GM23338 (cell line): ENCODE measurements at regions not wholly inside any gene's neighbourhood (a gene's known extent, or its start where the extent isn't known, plus 50 kb on each side); places are given as distances from the start of the nearest gene placed in this dataset.

Experiments
- ATAC-seq: fragments of 200-7000 bp; cut with Tn5 transposase; 3 replicates; pipeline ENCODE4 v1.9.1; 2020
- DNase-seq: peaks from one replicate; pipeline ENCODE4 v3.0.0-alpha.2; 2015; ENCODE audit warnings: low spot score
- H2AFZ ChIP-seq: fragments of 200-600 bp; sonication (generic); 2 replicates; pipeline ENCODE4 v1.8.0; 2016; ENCODE audit warnings: antibody characterized with exemption, mild to moderate bottlenecking, moderate library complexity
- H3F3A ChIP-seq: fragments of 200-600 bp; sonication (generic); replicated peaks from 2 replicates; pipeline ENCODE4 v1.8.0; 2017; ENCODE audit warnings: antibody characterized with exemption, mixed run types, low read depth
- H3K27ac ChIP-seq: fragments of 200-600 bp; sonication (generic); 2 replicates; pipeline ENCODE4 v1.6.1; 2016; ENCODE audit warnings: low read depth
- H3K27me3 ChIP-seq: fragments of 200-600 bp; sonication (generic); 2 replicates; pipeline ENCODE4 v1.8.0; 2016; ENCODE audit warnings: mild to moderate bottlenecking, mixed run types, moderate library complexity; ENCODE audit not compliant: insufficient read depth
- H3K36me3 ChIP-seq: fragments of 200-600 bp; sonication (generic); 2 replicates; pipeline ENCODE4 v1.8.0; 2016; ENCODE audit warnings: mild to moderate bottlenecking; ENCODE audit not compliant: insufficient read depth
- H3K4me1 ChIP-seq: fragments of 200-600 bp; sonication (generic); 2 replicates; pipeline ENCODE4 v1.8.0; 2016; ENCODE audit warnings: mild to moderate bottlenecking, moderate library complexity; ENCODE audit not compliant: insufficient read depth
- H3K4me2 ChIP-seq: fragments of 200-600 bp; sonication (generic); 2 replicates; pipeline ENCODE4 v1.7.1; 2017; ENCODE audit warnings: mixed run types
- H3K4me3 ChIP-seq: fragments of 200-600 bp; sonication (generic); 2 replicates; pipeline ENCODE4 v1.6.1; 2016; ENCODE audit warnings: mixed run types
- H3K79me2 ChIP-seq: fragments of 200-600 bp; sonication (generic); replicated peaks from 2 replicates; pipeline ENCODE4 v1.8.0; 2017; ENCODE audit warnings: mild to moderate bottlenecking; ENCODE audit not compliant: insufficient read depth
- H3K9me2 ChIP-seq: fragments of 200-600 bp; sonication (generic); 2 replicates; pipeline ENCODE4 v1.8.0; 2017; ENCODE audit not compliant: insufficient read depth
- H4K20me1 ChIP-seq: fragments of 200-600 bp; sonication (generic); replicated peaks from 2 replicates; pipeline ENCODE4 v1.8.0; 2017; ENCODE audit warnings: mild to moderate bottlenecking; ENCODE audit not compliant: insufficient read depth
- H3K27ac Mint-ChIP-seq: 2 replicates; pipeline ENCODE4 v1.8.0; 2020; ENCODE audit warnings: inconsistent platforms, mild to moderate bottlenecking, moderate library complexity, mixed read lengths
- H3K27me3 Mint-ChIP-seq: 3 replicates; pipeline ENCODE4 v1.8.0; 2022; ENCODE audit warnings: low read depth, mild to moderate bottlenecking, moderate library complexity, mixed read lengths, inconsistent platforms; ENCODE audit not compliant: insufficient read depth, poor library complexity
- H3K36me3 Mint-ChIP-seq: 3 replicates; pipeline ENCODE4 v1.8.0; 2021; ENCODE audit warnings: low read depth, mild to moderate bottlenecking, inconsistent platforms, moderate library complexity, mixed read lengths
- H3K4me1 Mint-ChIP-seq: 3 replicates; pipeline ENCODE4 v1.8.0; 2020; ENCODE audit warnings: mild to moderate bottlenecking, inconsistent platforms, mixed read lengths
- H3K4me3 Mint-ChIP-seq: 3 replicates; pipeline ENCODE4 v1.8.0; 2021; ENCODE audit warnings: moderate library complexity, mild to moderate bottlenecking, inconsistent platforms, mixed read lengths
- H3K9me3 Mint-ChIP-seq: 3 replicates; pipeline ENCODE4 v1.8.0; 2020; ENCODE audit warnings: moderate library complexity, mild to moderate bottlenecking, inconsistent platforms, mixed read lengths
- CREB1 ChIP-seq: fragments of 250-450 bp; sonication (Bioruptor Pico); IDR thresholded peaks from 2 replicates; pipeline ENCODE4 v1.5.0; 2020; ENCODE audit warnings: low read depth, mild to moderate bottlenecking, moderate library complexity
- CTCF ChIP-seq, 2 experiments: fragments of 200-600 bp in 1 of 2; sonication (generic) in 1 of 2; conservative IDR thresholded peaks; 2 replicates each; pipeline versions ENCODE4 v1.5.1 to v1.6.1; 2016 to 2017; ENCODE audit warnings: antibody characterized with exemption in 2 of 2, low read depth in 2 of 2, mild to moderate bottlenecking in 2 of 2, moderate library complexity in 1 of 2
- EZH2 ChIP-seq: fragments of 200-600 bp; sonication (generic); IDR thresholded peaks from one replicate; pipeline ENCODE4 v1.8.0; 2017; ENCODE audit warnings: antibody characterized with exemption, mild to moderate bottlenecking, low read depth; ENCODE audit not compliant: unreplicated experiment
- EZH2phosphoT487 ChIP-seq: fragments of 200-600 bp; sonication (generic); IDR thresholded peaks from one replicate; pipeline ENCODE4 v1.8.1; 2018; ENCODE audit warnings: antibody characterized with exemption; ENCODE audit not compliant: unreplicated experiment
- JUNB ChIP-seq: IDR thresholded peaks from one replicate; pipeline ENCODE4 v1.6.1; 2016; ENCODE audit warnings: antibody characterized with exemption; ENCODE audit not compliant: unreplicated experiment
- NANOG ChIP-seq: IDR thresholded peaks from 2 replicates; pipeline ENCODE4 v1.6.1; 2016; ENCODE audit warnings: antibody characterized with exemption, borderline replicate concordance
- POLR2AphosphoS5 ChIP-seq: IDR thresholded peaks from 2 replicates; pipeline ENCODE4 v1.6.1; 2016; ENCODE audit warnings: antibody characterized with exemption, low read depth
- REST ChIP-seq: IDR thresholded peaks from one replicate; pipeline ENCODE4 v1.6.1; 2018; ENCODE audit warnings: antibody characterized with exemption; ENCODE audit not compliant: unreplicated experiment
- STAT1 ChIP-seq: IDR thresholded peaks from one replicate; pipeline ENCODE4 v1.6.1; 2016; ENCODE audit warnings: antibody characterized with exemption; ENCODE audit not compliant: unreplicated experiment
- ZNF114 ChIP-seq: fragments of 250-450 bp; sonication (Bioruptor Pico); IDR thresholded peaks from 2 replicates; pipeline ENCODE4 v1.5.0; 2020; ENCODE audit warnings: mild to moderate bottlenecking, moderate library complexity
- ZNF331 ChIP-seq: fragments of 250-450 bp; sonication (Bioruptor Pico); IDR thresholded peaks from 2 replicates; pipeline ENCODE4 v1.5.0; 2020; ENCODE audit warnings: low read depth, mild to moderate bottlenecking, moderate library complexity
- ZNF462 ChIP-seq: fragments of 250-450 bp; sonication (Bioruptor Pico); IDR thresholded peaks from 2 replicates; pipeline ENCODE4 v1.5.0; 2020; ENCODE audit warnings: mild to moderate bottlenecking, moderate library complexity
- TF ChIP-seq, protein P1 (sequence below): IDR thresholded peaks from 2 replicates; pipeline ENCODE4 v1.6.1; 2016; ENCODE audit warnings: antibody characterized with exemption

DNA sequence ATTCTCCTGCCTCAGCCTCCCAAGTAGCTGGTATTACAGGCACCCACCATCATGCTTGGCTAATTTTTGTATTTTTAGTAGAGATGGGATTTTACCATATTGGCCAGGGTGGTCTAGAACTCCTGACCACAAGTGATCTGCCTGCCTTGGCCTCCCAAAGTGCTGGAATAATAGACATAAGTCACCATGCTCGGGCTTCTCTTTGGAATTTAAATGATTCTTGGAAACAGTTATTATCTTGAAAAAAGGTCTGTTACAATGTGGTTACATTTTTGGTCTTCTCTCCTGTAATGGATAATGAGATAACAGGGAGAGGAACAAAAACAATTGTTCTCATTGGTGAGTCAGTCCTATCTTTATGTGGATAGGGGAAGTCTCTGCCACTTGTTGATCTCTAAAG, 59.8 kb upstream of the AADACL2 start:
- Mint-ChIP-seq H3K4me1 (no peaks in the 10 kb centered on the region), H3K36me3 (peaks cover 6% of the 10 kb centered on the region; the same call in 2 of the 3 replicates), H3K27me3 (no peaks in the 10 kb centered on the region), H3K4me3 (no peak overlapping the region), H3K9me3 (peaks cover 22% of the 10 kb centered on the region), H3K27ac (no peak overlapping the region)
- Histone ChIP-seq H3K27ac (no peak overlapping the region), H3K4me2 (no peak overlapping the region), H4K20me1 (no peaks in the 10 kb centered on the region), H3K79me2 (no peaks in the 10 kb centered on the region), H3K4me1 (no peaks in the 10 kb centered on the region), H3K27me3 (no peaks in the 10 kb centered on the region), H2AFZ (no peak overlapping the region), H3F3A (no peaks in the 10 kb centered on the region), H3K4me3 (no peak overlapping the region), H3K9me2 (peaks cover 7% of the 10 kb centered on the region; the same call in 1 of the 2 replicates), H3K36me3 (no peaks in the 10 kb centered on the region)
- DNase-seq (no peak), ATAC-seq (no peak)
- TF ChIP-seq STAT1 (no peak), REST (no peak), EZH2phosphoT487 (no peak), JUNB (no peak), ZNF114 (no peak), POLR2AphosphoS5 (no peak), ZNF462 (CRISPR knock-in tag) (no peak), CREB1 (CRISPR knock-in tag) (no peak), EZH2 (no peak), ZNF331 (CRISPR knock-in tag) (no peak), NANOG (no peak), CTCF (conservative IDR thresholded peaks at IDR 0.05; ENCODE audit: low read depth in 2 of 2) (no peak)
- TF ChIP-seq, protein P1, sequence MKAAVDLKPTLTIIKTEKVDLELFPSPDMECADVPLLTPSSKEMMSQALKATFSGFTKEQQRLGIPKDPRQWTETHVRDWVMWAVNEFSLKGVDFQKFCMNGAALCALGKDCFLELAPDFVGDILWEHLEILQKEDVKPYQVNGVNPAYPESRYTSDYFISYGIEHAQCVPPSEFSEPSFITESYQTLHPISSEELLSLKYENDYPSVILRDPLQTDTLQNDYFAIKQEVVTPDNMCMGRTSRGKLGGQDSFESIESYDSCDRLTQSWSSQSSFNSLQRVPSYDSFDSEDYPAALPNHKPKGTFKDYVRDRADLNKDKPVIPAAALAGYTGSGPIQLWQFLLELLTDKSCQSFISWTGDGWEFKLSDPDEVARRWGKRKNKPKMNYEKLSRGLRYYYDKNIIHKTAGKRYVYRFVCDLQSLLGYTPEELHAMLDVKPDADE: no peak
